GM21526 (cell line): ENCODE measurements at regions not wholly inside any gene's neighbourhood (a gene's known extent, or its start where the extent isn't known, plus 50 kb on each side); places are given as distances from the start of the nearest gene placed in this dataset.

ENCODE experiments used
- ATAC-seq: cut with Tn5 transposase; IDR thresholded peaks from one replicate; pipeline ENCODE4 v1.9.1; 2021; ENCODE audit warnings: moderate library complexity; ENCODE audit not compliant: unreplicated experiment, low FRiP score

DNA sequence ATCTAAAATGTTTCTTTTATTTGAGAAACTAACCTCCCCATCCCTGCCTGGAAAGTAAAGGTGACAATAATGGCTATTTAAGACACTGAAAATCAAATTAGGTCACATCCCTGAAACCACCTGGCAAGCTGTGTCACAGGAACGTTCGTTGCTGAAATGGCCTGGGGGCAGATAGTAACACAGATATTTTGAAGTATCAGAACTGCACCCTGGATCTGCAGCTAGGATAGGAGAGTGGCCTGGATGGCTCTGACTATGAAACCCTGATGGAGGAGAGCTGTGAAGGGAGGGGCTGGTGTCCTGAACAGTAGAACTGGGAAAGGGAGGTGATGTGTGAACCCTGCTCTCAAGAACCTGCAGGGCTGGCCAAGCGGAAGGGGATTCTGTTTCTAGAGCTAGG, 648.3 kb upstream of the CFAP20DC start:
- no peak for ATAC-seq

DNA sequence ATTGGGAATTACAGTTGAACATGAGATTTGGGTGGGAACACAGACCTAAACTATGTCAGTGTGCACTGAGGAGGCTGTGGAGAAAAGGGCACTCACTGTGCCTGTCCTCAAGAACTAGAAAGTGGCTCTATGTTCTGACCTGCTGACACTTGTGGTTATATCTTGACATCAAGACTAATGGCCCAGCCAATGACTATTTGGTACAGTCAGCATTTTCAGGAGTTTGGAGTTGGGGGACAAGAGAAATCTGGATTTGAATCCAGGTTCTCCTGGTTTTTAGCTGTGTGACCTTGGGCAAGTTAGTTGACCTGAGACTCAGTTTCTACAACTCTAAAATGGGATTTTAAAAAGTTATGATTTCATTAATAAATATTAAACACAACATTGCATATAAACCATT, 647.0 kb upstream of the CFAP20DC start:
- ATAC-seq = no peak

GRCh38 chr3:59695860-59696259, 646.0 kb upstream of the CFAP20DC start:
- ATAC-seq = no peak

DNA sequence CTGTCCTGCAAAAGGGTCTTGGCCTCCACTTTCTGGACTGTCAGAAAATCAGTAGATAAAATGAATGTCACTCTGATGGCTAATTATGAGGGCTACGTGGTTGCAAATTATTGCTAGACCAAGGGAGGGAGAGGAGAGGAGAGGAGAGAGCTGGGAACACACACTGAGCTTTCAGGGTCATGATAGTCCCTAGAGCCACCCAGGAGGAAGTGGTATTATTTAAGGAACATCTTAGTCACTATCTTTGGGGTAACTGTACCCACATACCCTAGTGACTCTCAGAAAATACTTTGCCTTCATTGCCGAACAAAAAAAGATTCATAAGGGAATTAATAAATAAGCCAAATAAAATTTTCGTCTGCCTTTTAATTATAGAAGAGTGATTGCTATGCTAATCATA, 642.3 kb upstream of the CFAP20DC start:
- ATAC-seq = no peak

- no peak for ATAC-seq
Measured at GRCh38 chr3:59690886-59691285, 641.1 kb upstream of the CFAP20DC start.

DNA sequence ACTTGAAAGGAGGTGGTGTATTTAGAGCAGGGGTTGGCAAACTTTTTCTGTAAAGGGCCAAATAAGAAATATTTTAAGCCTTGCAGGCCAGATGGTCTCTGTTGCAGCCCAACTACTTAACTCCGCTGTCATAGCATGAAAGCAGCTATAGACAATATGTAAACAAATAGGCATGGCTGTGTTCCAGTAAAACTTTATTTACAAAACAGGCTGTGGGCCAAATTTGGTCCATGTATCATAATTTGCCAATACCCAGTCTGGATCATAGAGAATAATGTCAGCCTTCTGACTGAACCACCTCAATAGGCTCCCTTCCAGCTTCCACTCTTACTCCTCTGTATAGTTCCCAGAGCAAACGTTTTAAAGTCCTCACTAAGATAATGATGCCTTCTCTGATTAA, 638.8 kb upstream of the CFAP20DC start:
- no peak for ATAC-seq

DNA sequence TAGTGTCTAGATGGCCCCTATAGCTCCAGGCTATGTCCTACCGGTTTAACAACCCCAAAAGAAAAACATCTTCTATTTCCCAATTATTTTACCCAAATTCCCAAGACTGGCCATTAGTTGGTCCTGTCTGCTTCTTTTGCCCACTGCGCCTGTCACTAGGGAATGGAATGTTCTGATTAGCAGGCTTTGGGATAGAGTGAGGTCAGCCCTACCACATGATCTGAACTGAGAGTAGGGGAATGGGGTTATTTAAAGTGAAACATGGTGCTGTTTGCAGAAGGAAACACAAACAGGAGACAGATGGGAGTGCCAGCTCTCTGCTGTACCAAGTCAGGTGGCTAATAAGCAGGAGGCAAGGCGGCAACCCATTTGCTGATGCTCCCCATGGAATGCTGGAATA, 635.6 kb upstream of the CFAP20DC start:
- no peak for ATAC-seq

- ATAC-seq = no peak
Measured at GRCh38 chr3:59684766-59685165, 634.9 kb upstream of the CFAP20DC start.

DNA sequence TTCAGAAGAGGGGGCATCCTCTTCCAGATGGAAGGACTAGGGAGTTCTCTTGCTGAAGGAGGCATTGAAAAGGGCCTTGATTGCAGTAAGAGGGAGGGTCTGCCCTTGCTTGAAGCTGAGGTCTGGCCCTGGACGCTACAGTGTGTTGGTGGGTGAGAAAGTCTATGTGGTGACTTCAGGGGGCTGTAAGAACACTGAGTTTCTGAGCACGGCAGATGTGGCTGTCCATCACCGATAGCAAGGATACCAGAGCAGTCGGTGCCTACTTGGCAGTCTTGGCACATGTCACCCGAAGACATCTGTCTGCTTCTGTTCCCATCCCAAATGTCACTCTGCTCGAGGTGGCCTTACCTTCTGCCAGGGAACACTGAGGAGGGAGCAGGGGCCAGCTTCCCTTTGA, 631.1 kb upstream of the CFAP20DC start:
- no peak for ATAC-seq

GRCh38 chr3:59677747-59678702, 628.2 kb upstream of the CFAP20DC start:
- ATAC-seq = no peak

- no peak for ATAC-seq
Measured at GRCh38 chr3:59675495-59675894, 625.7 kb upstream of the CFAP20DC start.

- no peak for ATAC-seq
Measured at GRCh38 chr3:59663076-59663850, 613.4 kb upstream of the CFAP20DC start.

DNA sequence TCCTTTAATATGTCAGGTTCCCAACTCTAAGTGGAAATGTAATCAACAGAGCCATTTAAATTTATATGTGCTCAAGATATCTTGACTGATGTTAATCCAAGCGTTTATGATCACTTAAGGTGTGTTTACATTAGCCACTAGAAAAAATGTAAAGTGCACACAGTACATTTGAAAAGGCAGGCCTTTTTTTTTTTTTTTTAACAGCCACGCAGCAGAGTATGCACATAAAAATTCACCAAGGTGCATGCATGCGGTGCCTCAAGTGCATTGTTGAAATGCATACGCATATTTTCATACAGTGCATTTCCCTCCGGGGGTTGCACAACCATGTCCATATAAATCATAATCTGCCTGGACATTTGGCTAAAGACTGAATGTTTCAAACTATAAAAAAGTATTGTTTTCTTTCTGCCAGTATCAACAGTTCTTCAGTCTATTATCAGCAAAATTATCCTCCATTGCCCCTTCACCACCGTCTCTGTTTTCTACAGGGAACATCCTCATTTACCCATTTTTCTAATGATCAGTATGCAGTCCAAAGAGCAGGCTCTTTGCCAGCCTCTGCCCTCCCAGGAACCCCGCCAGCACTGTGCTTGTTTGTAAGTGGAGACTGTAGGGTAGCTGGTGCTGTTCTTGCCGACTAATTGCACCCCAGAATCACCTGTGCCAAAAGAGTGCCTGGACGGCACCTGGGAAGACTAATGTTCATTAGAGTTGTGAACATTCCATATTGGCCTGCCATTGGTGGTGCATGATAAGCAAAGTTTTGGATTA, 611.2 kb upstream of the CFAP20DC start:
- no peak for ATAC-seq

DNA sequence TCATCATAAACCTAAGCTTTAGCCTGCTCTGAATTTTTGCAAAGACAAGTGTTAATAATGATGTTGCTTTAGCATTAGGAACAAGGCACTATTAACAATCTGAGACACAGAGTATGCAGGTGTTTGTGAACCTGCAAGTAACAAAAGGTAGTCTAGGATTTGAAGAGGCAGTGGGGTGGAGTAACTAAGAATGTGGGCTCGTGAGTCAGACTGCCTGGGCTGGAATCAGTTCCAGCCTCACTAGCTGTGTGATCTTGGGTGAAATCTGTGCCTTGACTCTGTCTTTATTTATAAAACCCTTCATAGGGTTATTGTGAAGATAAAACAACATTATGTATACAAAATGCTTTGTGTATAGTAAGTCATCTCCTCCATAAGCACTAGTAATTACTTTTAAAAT, 610.6 kb upstream of the CFAP20DC start:
- ATAC-seq = no peak

- ATAC-seq = no peak
Measured at GRCh38 chr3:59659755-59660154, 609.9 kb upstream of the CFAP20DC start.

DNA sequence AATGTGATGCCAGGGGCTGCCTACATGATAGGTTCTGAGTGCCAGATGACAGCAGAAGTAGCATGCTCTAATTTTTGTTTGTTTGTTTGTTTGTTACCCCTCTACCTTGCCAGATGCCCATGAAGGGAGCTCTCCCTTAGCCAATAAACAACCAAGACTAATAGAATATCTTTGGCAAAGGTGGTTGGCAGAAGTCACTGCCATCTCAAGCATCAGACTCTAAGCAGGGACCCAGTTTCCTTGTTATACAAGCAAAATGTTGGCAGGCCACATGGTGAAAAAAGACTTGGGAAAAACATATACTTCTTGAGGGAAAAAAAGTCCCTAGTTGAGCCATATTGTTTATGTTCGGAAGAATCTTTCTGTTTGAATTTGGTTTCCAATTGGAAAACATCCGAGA, 609.0 kb upstream of the CFAP20DC start:
- ATAC-seq = no peak

- ATAC-seq = no peak
Measured at GRCh38 chr3:59658274-59658673, 608.4 kb upstream of the CFAP20DC start.

DNA sequence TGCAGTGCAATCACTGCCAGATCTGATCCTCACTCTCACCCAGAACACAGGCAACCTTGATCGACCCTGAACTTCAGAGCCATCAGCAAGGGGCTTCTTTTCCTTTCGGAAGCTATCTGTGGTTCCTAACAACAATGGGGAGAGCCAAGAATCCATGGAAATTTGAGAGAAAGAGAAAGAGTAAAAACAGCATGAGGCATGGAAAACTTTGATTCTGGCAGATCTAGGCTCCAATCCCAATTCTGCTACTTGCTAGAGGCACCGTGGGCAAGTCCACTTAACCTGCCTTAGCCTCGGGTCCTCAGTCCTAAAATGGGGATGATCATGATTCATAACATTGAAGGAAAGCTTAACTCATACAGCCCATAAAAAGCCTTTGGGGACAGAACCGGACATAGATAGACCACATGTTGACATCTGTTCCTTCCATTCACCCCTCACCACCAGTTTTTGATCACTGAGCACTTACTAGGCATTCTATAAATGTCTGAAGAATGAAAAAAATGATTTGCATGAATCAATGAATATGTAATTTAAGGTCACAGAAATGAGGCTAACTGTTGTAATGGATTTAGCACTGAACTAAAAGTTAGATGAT, 605.7 kb upstream of the CFAP20DC start:
- no peak for ATAC-seq

DNA sequence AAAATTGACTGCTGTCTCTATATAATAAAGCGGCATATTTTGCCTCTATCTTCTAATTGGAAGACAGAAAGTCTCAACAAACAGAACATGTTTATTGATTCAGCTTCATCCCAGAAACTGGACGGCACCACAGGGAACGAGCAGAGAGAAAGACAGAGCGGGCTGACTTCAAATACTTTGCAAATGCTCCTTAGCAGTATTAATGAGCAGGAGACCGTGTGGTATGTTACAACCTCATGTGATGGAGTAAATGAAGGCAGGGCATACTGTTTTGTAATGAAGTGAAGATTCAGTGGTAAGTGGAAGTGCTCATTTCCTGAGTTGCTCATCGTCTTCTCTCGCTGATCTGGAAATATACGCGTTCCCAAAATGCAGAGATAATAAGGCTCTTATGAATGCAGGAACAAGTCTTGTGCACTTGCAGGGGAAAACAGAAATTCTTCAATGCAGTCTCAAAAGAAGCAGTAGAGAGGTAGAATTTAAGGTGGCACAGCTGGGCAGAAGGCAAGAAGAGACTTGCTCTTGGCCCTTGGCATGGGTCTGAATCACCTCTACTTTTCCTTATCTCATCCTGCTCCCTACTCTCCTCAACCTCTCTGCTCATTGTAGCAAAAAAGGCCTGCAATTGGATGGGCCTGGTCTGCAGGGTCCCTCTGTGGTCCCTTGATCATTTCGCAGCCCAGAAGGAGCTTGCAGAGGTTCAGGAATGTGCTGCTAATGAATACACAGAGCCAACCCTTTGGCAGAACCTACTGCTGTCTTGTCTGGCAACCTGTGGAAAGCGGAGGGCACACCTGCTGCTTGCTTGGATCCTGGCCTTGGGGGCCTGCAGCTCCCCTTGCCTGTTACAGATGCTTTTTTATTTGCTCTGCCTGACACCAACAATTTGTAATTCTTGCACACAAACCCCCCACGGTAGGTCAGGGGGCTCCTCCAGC, 604.9 kb upstream of the CFAP20DC start:
- no peak for ATAC-seq

- ATAC-seq = no peak
Measured at GRCh38 chr3:59654123-59654479, 604.3 kb upstream of the CFAP20DC start.
